ENCODE measurements at regions not wholly inside any gene's neighbourhood (a gene's known extent, or its start where the extent isn't known, plus 50 kb on each side); places are given as distances from the start of the nearest gene placed in this dataset.

- no peak for DNase-seq (ENCODE audit: extremely low read depth in 1 of 2, low read depth in 1 of 2)
Measured at GRCh38 chr4:44071959-44072955, 376.4 kb downstream of the KCTD8 start.

DNA sequence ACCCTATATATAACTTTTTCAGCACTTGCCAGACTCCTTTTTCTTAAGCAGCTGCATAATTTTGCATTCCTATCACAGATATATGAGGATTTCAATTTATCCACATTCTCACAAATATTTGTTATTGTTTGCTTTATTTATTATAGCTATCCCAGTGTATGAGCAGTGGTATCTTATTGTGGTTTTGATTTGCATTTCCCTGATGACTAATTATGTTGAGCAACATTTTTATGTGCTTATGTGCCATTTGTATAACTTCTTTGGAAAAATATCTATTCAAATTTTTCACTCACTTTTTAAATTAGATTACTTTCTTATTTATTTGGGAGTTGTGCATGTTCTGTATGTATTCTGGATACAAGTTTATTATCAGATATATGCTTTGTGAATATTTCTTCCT, 361.9 kb downstream of the KCTD8 start:
- DNase-seq (ENCODE audit: extremely low read depth in 1 of 2, low read depth in 1 of 2), result no peak

- DNase-seq (ENCODE audit: extremely low read depth in 1 of 2, low read depth in 1 of 2), result no peak
Measured at GRCh38 chr4:44093390-44093789, 355.2 kb downstream of the KCTD8 start.

DNA sequence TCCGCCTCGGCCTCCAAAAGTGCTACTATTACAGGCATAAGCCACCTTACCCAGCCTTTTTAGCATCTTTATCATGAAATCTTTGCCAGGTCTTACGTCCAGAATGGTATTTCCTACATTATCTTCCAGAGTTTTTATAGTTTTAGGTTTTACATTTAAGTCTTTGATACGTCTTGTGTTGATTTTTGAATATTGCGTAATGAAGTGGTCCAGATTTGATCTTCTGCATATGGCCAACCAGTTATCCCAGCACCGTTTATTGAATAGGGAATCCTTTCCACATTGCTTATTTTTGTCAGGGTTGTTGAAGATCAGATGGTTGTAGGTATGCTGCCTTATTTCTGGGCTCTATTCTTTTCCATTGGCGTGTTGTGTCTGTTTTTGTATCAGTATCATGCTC, 349.6 kb downstream of the KCTD8 start:
- no peak for DNase-seq (ENCODE audit: extremely low read depth in 1 of 2, low read depth in 1 of 2)

DNA sequence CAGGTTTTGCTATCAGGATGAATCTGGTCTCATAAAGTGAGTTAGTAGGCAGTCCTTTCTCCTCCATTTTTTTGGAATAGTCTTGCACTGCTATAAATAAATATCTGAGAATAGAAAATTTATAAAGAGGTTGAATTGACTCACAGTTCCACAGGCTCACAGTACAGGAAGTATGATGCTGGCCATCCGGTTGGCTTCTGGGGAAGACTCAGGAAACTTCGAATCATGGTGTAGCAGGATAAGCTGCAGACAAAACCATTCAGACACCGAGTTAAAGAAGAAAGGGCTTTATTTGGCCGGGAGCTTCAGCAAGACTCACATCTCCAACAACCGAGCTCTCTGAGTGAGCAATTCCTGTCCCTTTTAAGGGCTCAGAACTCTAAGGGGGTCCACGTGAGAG, 348.2 kb downstream of the KCTD8 start:
- no peak for DNase-seq (ENCODE audit: extremely low read depth in 1 of 2, low read depth in 1 of 2)

DNA sequence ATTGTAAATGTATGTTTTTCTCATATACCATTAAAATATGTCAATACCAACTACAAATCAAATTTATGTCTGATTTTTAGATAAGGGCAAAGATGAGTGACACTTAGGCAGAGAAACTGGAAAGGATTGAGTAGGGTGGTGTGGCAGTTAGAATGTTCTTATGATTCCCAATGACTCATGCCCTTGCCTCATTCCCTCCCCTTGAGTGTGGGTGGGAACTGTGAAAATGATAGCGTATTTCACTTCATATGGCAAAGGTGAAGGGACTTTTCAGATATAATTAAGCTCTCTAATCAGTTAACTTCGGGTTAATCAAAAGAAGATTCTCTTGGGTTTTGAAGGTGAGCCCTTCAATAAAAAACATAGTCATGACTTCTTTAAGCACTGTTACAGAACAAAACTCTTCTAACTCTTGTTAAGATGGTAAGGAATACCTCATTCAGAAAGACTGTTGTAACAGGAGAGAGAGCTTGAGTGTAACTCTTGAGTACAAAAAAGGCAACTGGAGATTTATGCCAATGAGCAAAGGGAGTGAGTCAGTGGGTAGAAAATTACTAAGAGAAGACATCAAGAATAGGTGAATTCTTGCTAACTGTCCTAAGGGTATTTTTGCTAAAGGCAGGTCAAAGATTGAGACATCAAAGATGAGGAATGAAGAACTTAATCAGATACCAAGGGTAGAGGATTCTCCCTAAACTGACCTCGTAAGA, 329.5 kb downstream of the KCTD8 start:
- DNase-seq (ENCODE audit: extremely low read depth in 1 of 2, low read depth in 1 of 2), result no peak

DNA sequence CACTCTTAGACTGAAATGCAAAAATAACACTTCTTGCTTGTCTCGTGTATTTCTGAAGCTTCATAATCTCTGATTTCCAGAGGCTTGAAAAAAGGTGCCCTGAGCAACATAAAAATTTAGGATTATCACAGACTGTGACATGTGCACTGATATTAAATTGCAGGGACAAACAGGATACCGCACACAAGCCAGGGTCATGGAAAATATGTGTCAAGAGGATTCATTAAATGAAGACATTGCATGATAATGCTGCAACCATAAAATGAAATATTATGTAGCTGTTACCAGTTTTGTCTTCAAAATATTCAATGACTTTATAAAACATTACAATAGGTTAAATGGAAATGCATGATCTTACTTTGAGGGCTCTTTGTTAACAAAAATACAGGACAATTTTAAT, 328.0 kb downstream of the KCTD8 start:
- no peak for DNase-seq (ENCODE audit: extremely low read depth in 1 of 2, low read depth in 1 of 2)

- no peak for DNase-seq (ENCODE audit: extremely low read depth in 1 of 2, low read depth in 1 of 2)
Measured at GRCh38 chr4:44121210-44121609, 327.4 kb downstream of the KCTD8 start.

Data from stimulated activated CD8-positive, alpha-beta memory T cell treated with anti-CD3 and anti-CD28 coated beads, Interleukin-7, amount 100 ng/mL, for 48 hours (primary cell).